IPS-18a (cell line): ENCODE measurements at regions not wholly inside any gene's neighbourhood (a gene's known extent, or its start where the extent isn't known, plus 50 kb on each side); places are given as distances from the start of the nearest gene placed in this dataset.

Experiments used
- H3K27ac ChIP-seq: one replicate; pipeline ENCODE4 v1.5.1; 2013; ENCODE audit warnings: low read length
- H3K27me3 ChIP-seq: one replicate; pipeline ENCODE4 v1.6.1; 2013; ENCODE audit warnings: mild to moderate bottlenecking, low read length; ENCODE audit not compliant: control insufficient read depth, insufficient read depth
- H3K36me3 ChIP-seq: one replicate; pipeline ENCODE4 v1.6.1; 2013; ENCODE audit warnings: low read depth, low read length; ENCODE audit not compliant: control insufficient read depth
- H3K4me1 ChIP-seq: one replicate; pipeline ENCODE4 v1.6.1; 2013; ENCODE audit warnings: low read depth, low read length; ENCODE audit not compliant: control insufficient read depth
- H3K4me3 ChIP-seq: one replicate; pipeline ENCODE4 v1.5.1; 2013; ENCODE audit warnings: low read length
- H3K9ac ChIP-seq: one replicate; pipeline ENCODE4 v1.6.1; 2013; ENCODE audit warnings: mild to moderate bottlenecking, low read length, moderate library complexity
- H3K9me3 ChIP-seq: one replicate; pipeline ENCODE4 v1.6.1; 2013; ENCODE audit warnings: low read depth, low read length; ENCODE audit not compliant: control insufficient read depth

- no peak overlapping the region for H3K27ac ChIP-seq
- H3K4me3 ChIP-seq, result no peak overlapping the region
- no peaks in the 10 kb centered on the region for H3K9me3 ChIP-seq
- H3K9ac ChIP-seq, result no peak overlapping the region
- H3K27me3 ChIP-seq, result no peaks in the 10 kb centered on the region
- no peaks in the 10 kb centered on the region for H3K4me1 ChIP-seq
- H3K36me3 ChIP-seq, result no peaks in the 10 kb centered on the region
Measured at GRCh38 chr14:54330876-54331275, 65.9 kb upstream of the CDKN3 start.

GRCh38 chr14:54331516-54331915 is 65.3 kb upstream of the CDKN3 start:
- Histone ChIP-seq H3K9ac (no peak overlapping the region), H3K4me1 (no peaks in the 10 kb centered on the region), H3K27me3 (no peaks in the 10 kb centered on the region), H3K27ac (no peak overlapping the region), H3K9me3 (no peaks in the 10 kb centered on the region), H3K36me3 (no peaks in the 10 kb centered on the region), H3K4me3 (no peak overlapping the region)

GRCh38 chr14:54332490-54332889 is 64.3 kb upstream of the CDKN3 start:
- Histone ChIP-seq H3K9me3 (no peaks in the 10 kb centered on the region), H3K27ac (no peak overlapping the region), H3K4me3 (no peak overlapping the region), H3K27me3 (no peaks in the 10 kb centered on the region), H3K9ac (no peak overlapping the region), H3K36me3 (no peaks in the 10 kb centered on the region), H3K4me1 (peaks cover 6% of the 10 kb centered on the region)

GRCh38 chr14:54333511-54333910 is 63.3 kb upstream of the CDKN3 start:
- Histone ChIP-seq H3K4me1 (peaks cover 13% of the 10 kb centered on the region), H3K9ac (no peak overlapping the region), H3K27ac (no peak overlapping the region), H3K9me3 (no peaks in the 10 kb centered on the region), H3K4me3 (no peak overlapping the region), H3K27me3 (no peaks in the 10 kb centered on the region), H3K36me3 (no peaks in the 10 kb centered on the region)

GRCh38 chr14:54335569-54336155 is 61.1 kb upstream of the CDKN3 start:
- H3K27me3 ChIP-seq, result no peaks in the 10 kb centered on the region
- H3K9ac ChIP-seq, result no peak overlapping the region
- no peaks in the 10 kb centered on the region for H3K36me3 ChIP-seq
- peaks cover 21% of the 10 kb centered on the region for H3K4me1 ChIP-seq
- H3K27ac ChIP-seq, result no peak overlapping the region
- H3K9me3 ChIP-seq, result no peaks in the 10 kb centered on the region
- no peak overlapping the region for H3K4me3 ChIP-seq

- no peaks in the 10 kb centered on the region for H3K9me3 ChIP-seq
- H3K36me3 ChIP-seq, result no peaks in the 10 kb centered on the region
- no peak overlapping the region for H3K9ac ChIP-seq
- no peak overlapping the region for H3K27ac ChIP-seq
- peaks cover 21% of the 10 kb centered on the region for H3K4me1 ChIP-seq
- no peaks in the 10 kb centered on the region for H3K27me3 ChIP-seq
- no peak overlapping the region for H3K4me3 ChIP-seq
Measured at GRCh38 chr14:54337314-54337713, 59.5 kb upstream of the CDKN3 start.

GRCh38 chr14:54338696-54339317 is 58.0 kb upstream of the CDKN3 start:
- H3K9ac ChIP-seq, result no peak overlapping the region
- no peaks in the 10 kb centered on the region for H3K9me3 ChIP-seq
- peaks cover 21% of the 10 kb centered on the region for H3K4me1 ChIP-seq
- H3K27ac ChIP-seq, result no peak overlapping the region
- H3K36me3 ChIP-seq, result no peaks in the 10 kb centered on the region
- no peak overlapping the region for H3K4me3 ChIP-seq
- no peaks in the 10 kb centered on the region for H3K27me3 ChIP-seq

- Histone ChIP-seq H3K4me1 (peaks cover 21% of the 10 kb centered on the region), H3K27ac (no peak overlapping the region), H3K9me3 (no peaks in the 10 kb centered on the region), H3K27me3 (no peaks in the 10 kb centered on the region), H3K9ac (no peak overlapping the region), H3K36me3 (no peaks in the 10 kb centered on the region), H3K4me3 (no peak overlapping the region)
Measured at GRCh38 chr14:54339771-54340170, 57.0 kb upstream of the CDKN3 start.

GRCh38 chr14:54342806-54343205 is 54.0 kb upstream of the CDKN3 start:
- Histone ChIP-seq H3K4me1 (peaks cover 21% of the 10 kb centered on the region), H3K9ac (no peak overlapping the region), H3K36me3 (no peaks in the 10 kb centered on the region), H3K4me3 (no peak overlapping the region), H3K27ac (no peak overlapping the region), H3K9me3 (no peaks in the 10 kb centered on the region), H3K27me3 (no peaks in the 10 kb centered on the region)

- Histone ChIP-seq H3K4me3 (no peak overlapping the region), H3K36me3 (no peaks in the 10 kb centered on the region), H3K27ac (no peak overlapping the region), H3K27me3 (no peaks in the 10 kb centered on the region), H3K9me3 (no peaks in the 10 kb centered on the region), H3K9ac (no peak overlapping the region), H3K4me1 (peaks cover 19% of the 10 kb centered on the region)
Measured at GRCh38 chr14:54343272-54344121, 53.3 kb upstream of the CDKN3 start.

GRCh38 chr14:54344445-54344844 is 52.4 kb upstream of the CDKN3 start:
- H3K4me1 ChIP-seq, result peaks cover 18% of the 10 kb centered on the region
- H3K36me3 ChIP-seq, result no peaks in the 10 kb centered on the region
- H3K9me3 ChIP-seq, result no peaks in the 10 kb centered on the region
- no peaks in the 10 kb centered on the region for H3K27me3 ChIP-seq
- H3K4me3 ChIP-seq, result no peak overlapping the region
- no peak overlapping the region for H3K9ac ChIP-seq
- H3K27ac ChIP-seq, result no peak overlapping the region
